OCI-LY3 (cell line): ENCODE measurements at regions not wholly inside any gene's neighbourhood (a gene's known extent, or its start where the extent isn't known, plus 50 kb on each side); places are given as distances from the start of the nearest gene placed in this dataset.

Source experiments
- H2AFZ ChIP-seq: fragments of 200-600, 300-600 bp; shearing (Covaris generic); 2 replicates; pipeline ENCODE4 v1.6.0; 2014; ENCODE audit warnings: antibody characterized with exemption, low read depth, low read length
- H3K27ac ChIP-seq: fragments of 200-600, 300-600 bp; sonication (generic); 2 replicates; pipeline ENCODE4 v1.5.1; 2014; ENCODE audit warnings: mild to moderate bottlenecking, low read length, moderate library complexity, mixed read lengths
- H3K27me3 ChIP-seq: fragments of 200-600, 300-600 bp; sonication (generic); 2 replicates; pipeline ENCODE4 v1.6.1; 2014; ENCODE audit warnings: low read depth, low read length, mixed read lengths
- H3K36me3 ChIP-seq: fragments of 200-600, 300-600 bp; sonication (generic); replicated peaks from 2 replicates; pipeline ENCODE3; 2014; ENCODE audit warnings: low read depth, low read length, mixed read lengths
- H3K4me1 ChIP-seq: fragments of 300-600, 200-600 bp; sonication (generic); 2 replicates; pipeline ENCODE4 v1.6.1; 2014; ENCODE audit warnings: low read length, mixed read lengths
- H3K4me2 ChIP-seq: fragments of 200-600, 300-600 bp; sonication (generic); 2 replicates; pipeline ENCODE4 v1.6.1; 2014; ENCODE audit warnings: low read length, mixed read lengths
- H3K4me3 ChIP-seq: fragments of 300-600, 200-600 bp; sonication (generic); 2 replicates; pipeline ENCODE4 v1.5.1; 2014; ENCODE audit warnings: antibody characterized with exemption, mild to moderate bottlenecking, low read length, moderate library complexity
- H3K79me2 ChIP-seq: fragments of 300-600, 200-600 bp; shearing (Covaris generic); 2 replicates; pipeline ENCODE4 v1.6.1; 2014; ENCODE audit warnings: mild to moderate bottlenecking, low read length, mixed read lengths
- H3K9ac ChIP-seq: fragments of 300-600, 200-600 bp; shearing (Covaris generic); 2 replicates; pipeline ENCODE4 v1.6.0; 2014; ENCODE audit warnings: mild to moderate bottlenecking, low read length, moderate library complexity
- H3K9me3 ChIP-seq: fragments of 200-600, 300-600 bp; shearing (Covaris generic); 2 replicates; pipeline ENCODE4 v1.6.1; 2014; ENCODE audit warnings: low read length, mixed read lengths; ENCODE audit not compliant: insufficient read depth
- H4K20me1 ChIP-seq: fragments of 200-600, 300-600 bp; sonication (generic); 2 replicates; pipeline ENCODE4 v1.6.1; 2016; ENCODE audit warnings: low read length, mixed read lengths; ENCODE audit not compliant: insufficient read depth
- CTCF ChIP-seq: fragments of 200-600, 300-600 bp; sonication (generic); IDR thresholded peaks from 2 replicates; pipeline ENCODE4 v1.5.1; 2014; ENCODE audit warnings: antibody characterized with exemption, low read length, low read depth
- EZH2phosphoT487 ChIP-seq: fragments of 200-600 bp; shearing (Covaris generic); IDR thresholded peaks from 2 replicates; pipeline ENCODE4 v1.6.1; 2018; ENCODE audit warnings: antibody characterized with exemption, mixed run types, low read depth

GRCh38 chr14:97900196-97900854 is 1103.1 kb downstream of the VRK1 start:
- Histone ChIP-seq H3K27me3 (peaks cover 1% of the 10 kb centered on the region; the same call in 1 of the 2 replicates), H4K20me1 (no peaks in the 10 kb centered on the region), H3K9ac (no peak overlapping the region), H2AFZ (no peak overlapping the region), H3K79me2 (no peaks in the 10 kb centered on the region), H3K27ac (no peak overlapping the region), H3K4me2 (no peak overlapping the region), H3K4me3 (no peak overlapping the region), H3K36me3 (no peaks in the 10 kb centered on the region), H3K9me3 (no peaks in the 10 kb centered on the region), H3K4me1 (no peaks in the 10 kb centered on the region)
- TF ChIP-seq CTCF: no peak
- TF ChIP-seq EZH2phosphoT487: no peak

GRCh38 chr14:97902630-97903029 is 1105.4 kb downstream of the VRK1 start:
- H3K79me2 ChIP-seq: no peaks in the 10 kb centered on the region
- H3K4me3 ChIP-seq: no peak overlapping the region
- H3K27me3 ChIP-seq: peaks cover 4% of the 10 kb centered on the region; the same call in 1 of the 2 replicates
- no peak overlapping the region for H2AFZ ChIP-seq
- TF ChIP-seq CTCF (no peak), EZH2phosphoT487 (no peak)
- no peaks in the 10 kb centered on the region for H3K36me3 ChIP-seq
- no peak overlapping the region for H3K4me2 ChIP-seq
- H3K4me1 ChIP-seq: no peaks in the 10 kb centered on the region
- no peaks in the 10 kb centered on the region for H4K20me1 ChIP-seq
- no peak overlapping the region for H3K9ac ChIP-seq
- no peaks in the 10 kb centered on the region for H3K9me3 ChIP-seq
- H3K27ac ChIP-seq: no peak overlapping the region

- Histone ChIP-seq H3K9me3 (no peaks in the 10 kb centered on the region), H3K4me2 (no peak overlapping the region), H3K79me2 (no peaks in the 10 kb centered on the region), H3K9ac (no peak overlapping the region), H3K27me3 (peaks cover 16% of the 10 kb centered on the region; the same call in 1 of the 2 replicates), H3K36me3 (no peaks in the 10 kb centered on the region), H3K4me3 (no peak overlapping the region), H3K27ac (no peak overlapping the region), H4K20me1 (no peaks in the 10 kb centered on the region), H3K4me1 (no peaks in the 10 kb centered on the region), H2AFZ (no peak overlapping the region)
- TF ChIP-seq EZH2phosphoT487: no peak
- TF ChIP-seq CTCF: no peak
Observed at GRCh38 chr14:97903821-97904220, 1106.6 kb downstream of the VRK1 start.

GRCh38 chr14:97912217-97912616 is 1115.0 kb downstream of the VRK1 start:
- Histone ChIP-seq H3K4me3 (no peak overlapping the region), H3K9me3 (no peaks in the 10 kb centered on the region), H3K4me1 (no peaks in the 10 kb centered on the region), H3K79me2 (no peaks in the 10 kb centered on the region), H3K36me3 (no peaks in the 10 kb centered on the region), H3K27ac (no peak overlapping the region), H3K27me3 (peaks cover 27% of the 10 kb centered on the region; the same call in 1 of the 2 replicates), H3K4me2 (no peak overlapping the region), H4K20me1 (no peaks in the 10 kb centered on the region), H2AFZ (no peak overlapping the region), H3K9ac (no peak overlapping the region)
- TF ChIP-seq CTCF (no peak), EZH2phosphoT487 (no peak)
